Osteoblast (primary cell): ENCODE measurements at regions not wholly inside any gene's neighbourhood (a gene's known extent, or its start where the extent isn't known, plus 50 kb on each side); places are given as distances from the start of the nearest gene placed in this dataset.

ENCODE experiments used
- DNase-seq: peaks from one replicate; pipeline ENCODE4 v3.0.0; 2011; ENCODE audit warnings: low spot score, mixed read lengths; ENCODE audit not compliant: insufficient read length; ENCODE audit errors: missing footprints
- H2AFZ ChIP-seq: 2 replicates; pipeline ENCODE4 v1.6.0; 2011; ENCODE audit warnings: mild to moderate bottlenecking, low read length
- H3K27ac ChIP-seq: 2 replicates; pipeline ENCODE4 v1.5.1; 2011; ENCODE audit warnings: mild to moderate bottlenecking, low read depth, low read length, moderate library complexity
- H3K27me3 ChIP-seq: 2 replicates; pipeline ENCODE4 v1.6.0; 2012; ENCODE audit warnings: mild to moderate bottlenecking, control low read depth, inconsistent platforms, low read length, moderate library complexity; ENCODE audit not compliant: insufficient read depth
- H3K36me3 ChIP-seq: 2 replicates; pipeline ENCODE4 v1.5.1; 2011; ENCODE audit warnings: mild to moderate bottlenecking, low read length, control low read depth, moderate library complexity; ENCODE audit not compliant: insufficient read depth
- H3K4me1 ChIP-seq: 2 replicates; pipeline ENCODE4 v1.5.1; 2011; ENCODE audit warnings: mild to moderate bottlenecking, low read length, control low read depth, moderate library complexity; ENCODE audit not compliant: insufficient read depth
- H3K4me2 ChIP-seq: 2 replicates; pipeline ENCODE4 v1.6.0; 2011; ENCODE audit warnings: mild to moderate bottlenecking, low read length; ENCODE audit not compliant: insufficient read depth
- H3K4me3 ChIP-seq: fragments of 200-600 bp; sonication (generic); 3 replicates; pipeline ENCODE4 v1.5.1; 2012; ENCODE audit warnings: mild to moderate bottlenecking, low read length, inconsistent platforms; ENCODE audit not compliant: insufficient read depth
- H3K79me2 ChIP-seq: 2 replicates; pipeline ENCODE4 v1.6.0; 2012; ENCODE audit warnings: mild to moderate bottlenecking, low read length, control low read depth, inconsistent platforms; ENCODE audit not compliant: insufficient read depth
- H3K9me3 ChIP-seq: 2 replicates; pipeline ENCODE4 v1.5.1; 2011; ENCODE audit warnings: low read depth, low read length, control low read depth
- H4K20me1 ChIP-seq: 2 replicates; pipeline ENCODE4 v1.6.0; 2012; ENCODE audit warnings: mild to moderate bottlenecking, low read length, control low read depth; ENCODE audit not compliant: insufficient read depth
- TF ChIP-seq, protein P1 (sequence below): IDR thresholded peaks from 2 replicates; pipeline ENCODE4 v1.5.1; 2011; ENCODE audit warnings: mild to moderate bottlenecking, low read depth, low read length, moderate library complexity; ENCODE audit errors: extremely low read depth

DNA sequence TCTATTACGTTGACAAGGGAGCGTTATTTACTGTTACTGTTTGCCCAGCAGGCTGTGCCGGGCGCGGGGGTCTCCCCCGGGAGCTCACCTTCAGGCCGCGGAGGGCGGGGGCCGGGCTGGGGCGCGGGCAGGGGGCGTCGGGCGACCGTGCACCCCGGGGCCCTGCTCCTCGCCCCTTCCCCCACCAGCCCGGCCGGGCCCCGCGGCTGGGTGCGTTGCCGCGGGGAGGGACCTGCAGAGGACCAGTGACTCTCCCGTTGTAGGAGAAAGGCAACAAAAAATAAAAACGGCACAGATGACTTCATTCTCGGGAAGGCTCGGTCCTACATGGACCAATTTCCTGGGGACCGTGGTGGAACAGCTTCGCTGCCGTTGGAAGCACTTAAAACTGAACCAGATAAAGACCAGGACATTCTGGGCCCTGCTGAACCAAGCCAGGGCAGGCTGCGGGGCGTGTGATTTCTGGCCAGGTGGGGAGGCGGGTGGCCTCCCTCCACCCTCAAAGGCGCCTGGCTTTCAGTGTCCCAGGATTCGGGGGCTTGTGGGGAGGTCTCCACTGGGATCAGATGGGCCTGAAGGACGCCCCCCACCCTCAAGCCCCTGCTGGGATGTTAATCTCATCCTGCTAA is 57.4 kb downstream of the IGLL1 start:
- Histone ChIP-seq H3K4me3 (peak overlapping the region; percentile 75), H3K27me3 (no peaks in the 10 kb centered on the region), H3K9me3 (no peaks in the 10 kb centered on the region), H3K27ac (no peak overlapping the region), H3K36me3 (no peaks in the 10 kb centered on the region), H3K79me2 (no peaks in the 10 kb centered on the region), H3K4me2 (peak overlapping the region; percentile 85), H2AFZ (peak overlapping the region; percentile 68), H3K4me1 (peaks cover 13% of the 10 kb centered on the region), H4K20me1 (no peaks in the 10 kb centered on the region)
- TF ChIP-seq, protein P1, sequence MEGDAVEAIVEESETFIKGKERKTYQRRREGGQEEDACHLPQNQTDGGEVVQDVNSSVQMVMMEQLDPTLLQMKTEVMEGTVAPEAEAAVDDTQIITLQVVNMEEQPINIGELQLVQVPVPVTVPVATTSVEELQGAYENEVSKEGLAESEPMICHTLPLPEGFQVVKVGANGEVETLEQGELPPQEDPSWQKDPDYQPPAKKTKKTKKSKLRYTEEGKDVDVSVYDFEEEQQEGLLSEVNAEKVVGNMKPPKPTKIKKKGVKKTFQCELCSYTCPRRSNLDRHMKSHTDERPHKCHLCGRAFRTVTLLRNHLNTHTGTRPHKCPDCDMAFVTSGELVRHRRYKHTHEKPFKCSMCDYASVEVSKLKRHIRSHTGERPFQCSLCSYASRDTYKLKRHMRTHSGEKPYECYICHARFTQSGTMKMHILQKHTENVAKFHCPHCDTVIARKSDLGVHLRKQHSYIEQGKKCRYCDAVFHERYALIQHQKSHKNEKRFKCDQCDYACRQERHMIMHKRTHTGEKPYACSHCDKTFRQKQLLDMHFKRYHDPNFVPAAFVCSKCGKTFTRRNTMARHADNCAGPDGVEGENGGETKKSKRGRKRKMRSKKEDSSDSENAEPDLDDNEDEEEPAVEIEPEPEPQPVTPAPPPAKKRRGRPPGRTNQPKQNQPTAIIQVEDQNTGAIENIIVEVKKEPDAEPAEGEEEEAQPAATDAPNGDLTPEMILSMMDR, result no peak
- peak; percentile 89 for DNase-seq

DNA sequence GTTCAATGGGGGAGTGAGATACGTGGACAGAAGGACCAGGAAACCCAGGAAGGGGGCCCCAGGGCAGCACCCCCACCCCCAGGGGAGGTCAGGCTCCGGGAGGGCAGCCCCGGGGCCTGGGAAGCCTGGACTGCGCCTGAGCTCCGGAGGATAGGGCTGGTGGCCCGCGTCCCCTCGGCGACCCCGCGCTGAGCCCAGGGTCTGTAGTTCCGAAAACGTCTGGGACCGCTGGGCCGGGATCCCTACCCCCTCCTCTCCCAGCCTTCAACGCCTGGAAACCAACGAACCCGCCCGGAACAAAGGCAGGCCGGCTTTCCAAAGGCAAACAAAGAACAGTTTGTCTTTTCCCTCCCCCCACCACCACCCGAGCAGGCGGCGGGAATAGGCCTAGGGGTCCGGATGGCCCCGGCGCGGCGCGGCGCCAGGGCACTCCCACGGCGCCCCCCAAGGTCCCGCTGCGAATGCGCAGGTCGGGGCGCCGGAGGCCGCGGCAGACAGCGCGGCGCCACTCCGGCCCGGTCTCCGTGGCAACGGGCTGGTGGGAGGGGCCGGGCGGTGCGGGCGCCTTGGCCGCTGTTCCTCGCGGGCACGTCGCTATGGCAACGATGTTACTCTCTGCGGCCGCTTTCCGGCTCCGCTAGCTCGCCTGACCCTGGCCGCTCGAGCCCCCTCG is 58.5 kb downstream of the IGLL1 start:
- peaks cover 13% of the 10 kb centered on the region for H3K4me1 ChIP-seq
- TF ChIP-seq, protein P1, result no peak

DNA sequence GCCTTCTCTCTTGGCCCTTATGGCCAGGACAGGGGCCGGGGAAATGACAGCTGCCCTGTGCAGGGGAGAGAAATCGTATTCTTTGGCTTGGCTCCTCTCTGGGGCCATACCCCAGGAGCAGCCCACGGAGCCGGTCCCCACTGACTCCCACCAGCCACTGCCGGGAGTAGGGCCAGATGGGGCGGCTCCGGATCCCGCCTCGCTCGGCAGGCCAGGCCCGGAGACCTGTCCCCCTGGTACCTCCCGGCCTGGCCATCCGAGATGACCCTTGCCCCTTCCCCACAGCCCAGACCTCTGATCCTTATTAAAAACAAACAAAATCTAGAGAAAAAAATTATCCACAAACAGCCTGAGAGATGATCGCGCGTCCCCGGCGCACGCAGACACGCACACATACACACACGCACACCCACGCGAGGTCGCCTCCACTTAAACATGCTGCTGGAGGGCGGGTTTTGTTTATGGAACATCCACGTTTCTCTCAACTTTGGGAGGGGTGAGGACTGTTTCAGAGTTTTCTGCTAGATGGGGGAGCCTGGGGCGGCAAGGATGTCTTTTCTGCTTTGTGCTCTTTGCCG is 59.1 kb downstream of the IGLL1 start:
- DNase-seq, result peak; percentile 91
- Histone ChIP-seq H3K27ac (peak overlapping the region; percentile 83), H3K79me2 (no peaks in the 10 kb centered on the region), H3K4me1 (peaks cover 13% of the 10 kb centered on the region), H2AFZ (peak overlapping the region; percentile 86), H3K27me3 (no peaks in the 10 kb centered on the region), H3K36me3 (no peaks in the 10 kb centered on the region), H3K4me3 (peak overlapping the region; percentile 75), H3K4me2 (peak overlapping the region; percentile 85), H3K9me3 (no peaks in the 10 kb centered on the region), H4K20me1 (no peaks in the 10 kb centered on the region)
- TF ChIP-seq, protein P1, result no peak

More for the DNA sequence above, 58.5 kb downstream of the IGLL1 start:
- DNase-seq, result peak; percentile 100
- H4K20me1 ChIP-seq, result no peaks in the 10 kb centered on the region
- no peaks in the 10 kb centered on the region for H3K36me3 ChIP-seq
- H3K27ac ChIP-seq, result peak overlapping the region; percentile 83
- no peaks in the 10 kb centered on the region for H3K79me2 ChIP-seq
- H3K27me3 ChIP-seq, result no peaks in the 10 kb centered on the region
- peak overlapping the region; percentile 85 for H3K4me2 ChIP-seq
- H2AFZ ChIP-seq, result peak overlapping the region; percentile 86
- peak overlapping the region; percentile 75 for H3K4me3 ChIP-seq
- no peaks in the 10 kb centered on the region for H3K9me3 ChIP-seq
